ENCODE measurements at regions not wholly inside any gene's neighbourhood (a gene's known extent, or its start where the extent isn't known, plus 50 kb on each side); places are given as distances from the start of the nearest gene placed in this dataset.

GRCh38 chr11:28842716-28843115, 734.5 kb downstream of the METTL15 start:
- no peak overlapping the region for H3K27ac ChIP-seq (ENCODE audit: low read depth, low read length)
- H3K4me1 ChIP-seq (ENCODE audit: control insufficient read depth, low read length), result no peaks in the 10 kb centered on the region
- no peaks in the 10 kb centered on the region for H3K27me3 ChIP-seq (ENCODE audit: control insufficient read depth, low read length)
- no peak overlapping the region for H3K4me2 ChIP-seq (ENCODE audit: low read length)
- no peaks in the 10 kb centered on the region for H3K36me3 ChIP-seq (ENCODE audit: control insufficient read depth, low read length)
- no peaks in the 10 kb centered on the region for H4K20me1 ChIP-seq (ENCODE audit: control insufficient read depth, insufficient read depth, low read depth, low read length)
- TF ChIP-seq EZH2phosphoT487 (IDR thresholded peaks at IDR 0.05; ENCODE audit: borderline replicate concordance, low read length) (no peak), CTCF (IDR thresholded peaks at IDR 0.05; ENCODE audit: low read depth, low read length, poor library complexity, severe bottlenecking) (no peak)
- H3K9me2 ChIP-seq (replicated peaks; ENCODE audit: control insufficient read depth, low read length), result no peaks in the 10 kb centered on the region
- no peaks in the 10 kb centered on the region for H3F3A ChIP-seq (ENCODE audit: control insufficient read depth, insufficient read depth)
- no peaks in the 10 kb centered on the region for H3K79me2 ChIP-seq (ENCODE audit: control insufficient read depth, low read length)
- H3K9me3 ChIP-seq (ENCODE audit: control insufficient read depth, insufficient read depth, low read length), result no peaks in the 10 kb centered on the region
- no peak overlapping the region for H3K4me3 ChIP-seq (ENCODE audit: low read length)

- H3K4me2 ChIP-seq (ENCODE audit: low read length), result no peak overlapping the region
- no peak for TF ChIP-seq CTCF (IDR thresholded peaks at IDR 0.05; ENCODE audit: low read depth, low read length, poor library complexity, severe bottlenecking)
- no peak for TF ChIP-seq EZH2phosphoT487 (IDR thresholded peaks at IDR 0.05; ENCODE audit: borderline replicate concordance, low read length)
- H3K4me1 ChIP-seq (ENCODE audit: control insufficient read depth, low read length), result no peaks in the 10 kb centered on the region
- H3K9me3 ChIP-seq (ENCODE audit: control insufficient read depth, insufficient read depth, low read length), result no peaks in the 10 kb centered on the region
- no peaks in the 10 kb centered on the region for H3K79me2 ChIP-seq (ENCODE audit: control insufficient read depth, low read length)
- no peak overlapping the region for H3K27ac ChIP-seq (ENCODE audit: low read depth, low read length)
- no peaks in the 10 kb centered on the region for H4K20me1 ChIP-seq (ENCODE audit: control insufficient read depth, insufficient read depth, low read depth, low read length)
- no peaks in the 10 kb centered on the region for H3K9me2 ChIP-seq (replicated peaks; ENCODE audit: control insufficient read depth, low read length)
- no peaks in the 10 kb centered on the region for H3K36me3 ChIP-seq (ENCODE audit: control insufficient read depth, low read length)
- no peak overlapping the region for H3K4me3 ChIP-seq (ENCODE audit: low read length)
- H3F3A ChIP-seq (ENCODE audit: control insufficient read depth, insufficient read depth), result no peaks in the 10 kb centered on the region
- H3K27me3 ChIP-seq (ENCODE audit: control insufficient read depth, low read length), result no peaks in the 10 kb centered on the region
Observed at GRCh38 chr11:28838741-28839140, 730.6 kb downstream of the METTL15 start.

GRCh38 chr11:28837599-28837998, 729.4 kb downstream of the METTL15 start:
- Histone ChIP-seq H3K27me3 (ENCODE audit: control insufficient read depth, low read length) (no peaks in the 10 kb centered on the region), H3K4me2 (ENCODE audit: low read length) (no peak overlapping the region), H4K20me1 (ENCODE audit: control insufficient read depth, insufficient read depth, low read depth, low read length) (no peaks in the 10 kb centered on the region), H3K4me3 (ENCODE audit: low read length) (no peak overlapping the region), H3K9me3 (ENCODE audit: control insufficient read depth, insufficient read depth, low read length) (no peaks in the 10 kb centered on the region), H3K36me3 (ENCODE audit: control insufficient read depth, low read length) (no peaks in the 10 kb centered on the region), H3K9me2 (replicated peaks; ENCODE audit: control insufficient read depth, low read length) (no peaks in the 10 kb centered on the region), H3K4me1 (ENCODE audit: control insufficient read depth, low read length) (no peaks in the 10 kb centered on the region), H3K27ac (ENCODE audit: low read depth, low read length) (no peak overlapping the region), H3K79me2 (ENCODE audit: control insufficient read depth, low read length) (no peaks in the 10 kb centered on the region), H3F3A (ENCODE audit: control insufficient read depth, insufficient read depth) (no peaks in the 10 kb centered on the region)
- TF ChIP-seq EZH2phosphoT487 (IDR thresholded peaks at IDR 0.05; ENCODE audit: borderline replicate concordance, low read length), result no peak
- no peak for TF ChIP-seq CTCF (IDR thresholded peaks at IDR 0.05; ENCODE audit: low read depth, low read length, poor library complexity, severe bottlenecking)

All from DOHH2 (cell line).